Mesenchymal stem cell (in vitro differentiated cells and primary cell): ENCODE measurements at regions not wholly inside any gene's neighbourhood (a gene's known extent, or its start where the extent isn't known, plus 50 kb on each side); places are given as distances from the start of the nearest gene placed in this dataset.

ENCODE experiments used
- DNase-seq: peaks from one replicate; pipeline ENCODE4 v3.0.0-alpha.2; 2013
- H2AFZ ChIP-seq: one replicate; pipeline ENCODE4 v1.6.1; 2013; ENCODE audit warnings: low read depth, mild to moderate bottlenecking, control low read depth, inconsistent platforms, low read length, moderate library complexity
- H2AK5ac ChIP-seq: 2 replicates; pipeline ENCODE4 v1.6.1; 2013; ENCODE audit warnings: low read length, moderate library complexity, mild to moderate bottlenecking, inconsistent platforms; ENCODE audit not compliant: severe bottlenecking
- H2BK120ac ChIP-seq: one replicate; pipeline ENCODE4 v1.6.1; 2013; ENCODE audit warnings: low read depth, mild to moderate bottlenecking, inconsistent platforms, low read length, moderate library complexity
- H2BK12ac ChIP-seq, 2 experiments: one replicate each; pipeline ENCODE4 v1.6.1; 2013; ENCODE audit warnings: inconsistent platforms in 2 of 2, low read length in 2 of 2, mild to moderate bottlenecking in 2 of 2, moderate library complexity in 2 of 2, control low read depth in 1 of 2
- H2BK15ac ChIP-seq: one replicate; pipeline ENCODE4 v1.6.1; 2013; ENCODE audit warnings: mild to moderate bottlenecking, low read depth, inconsistent platforms; ENCODE audit not compliant: poor library complexity, severe bottlenecking
- H2BK5ac ChIP-seq: 2 replicates; pipeline ENCODE4 v1.6.1; 2013; ENCODE audit warnings: low read depth, mild to moderate bottlenecking, low read length, control low read depth, inconsistent platforms; ENCODE audit not compliant: poor library complexity, severe bottlenecking
- H3K14ac ChIP-seq, 2 experiments: one replicate each; pipeline ENCODE4 v1.6.1; 2013; ENCODE audit warnings: inconsistent platforms in 2 of 2, low read length in 2 of 2, control low read depth in 1 of 2, mild to moderate bottlenecking in 1 of 2, moderate library complexity in 1 of 2
- H3K18ac ChIP-seq, 2 experiments: one replicate each; pipeline ENCODE4 v1.6.1; 2013; ENCODE audit warnings: inconsistent platforms in 2 of 2, low read length in 2 of 2, control low read depth in 1 of 2, low read depth in 1 of 2, mild to moderate bottlenecking in 1 of 2
- H3K23ac ChIP-seq, 2 experiments: one replicate each; pipeline ENCODE4 v1.6.1; 2013; ENCODE audit warnings: inconsistent platforms in 2 of 2, low read length in 2 of 2, mild to moderate bottlenecking in 2 of 2, moderate library complexity in 2 of 2, control low read depth in 1 of 2
- H3K27ac ChIP-seq: 2 replicates; pipeline ENCODE4 v1.5.1; 2013; ENCODE audit warnings: mild to moderate bottlenecking, moderate library complexity, low read length, control low read depth, inconsistent platforms; ENCODE audit not compliant: poor library complexity, severe bottlenecking
- H3K27me3 ChIP-seq, 2 experiments: 2 replicates each; pipeline versions ENCODE4 v1.6.1 to v1.7.0; 2013; ENCODE audit warnings: low read length in 2 of 2, mild to moderate bottlenecking in 2 of 2, moderate library complexity in 2 of 2, control low read depth in 1 of 2, inconsistent platforms in 1 of 2; ENCODE audit not compliant: control insufficient read depth in 1 of 2, insufficient read depth in 1 of 2
- H3K36me3 ChIP-seq, 2 experiments: 2 replicates each; pipeline versions ENCODE4 v1.6.1 to v1.7.0; 2013; ENCODE audit warnings: low read length in 2 of 2, control low read depth in 1 of 2, inconsistent platforms in 1 of 2, low read depth in 1 of 2, mild to moderate bottlenecking in 1 of 2; ENCODE audit not compliant: insufficient read depth in 2 of 2, control insufficient read depth in 1 of 2
- H3K4ac ChIP-seq, 2 experiments: one replicate each; pipeline ENCODE4 v1.6.1; 2013; ENCODE audit warnings: inconsistent platforms in 2 of 2, low read length in 2 of 2, mild to moderate bottlenecking in 2 of 2, moderate library complexity in 2 of 2, control low read depth in 1 of 2, low read depth in 1 of 2
- H3K4me1 ChIP-seq: 2 replicates; pipeline ENCODE4 v1.6.1; 2013; ENCODE audit warnings: low read depth, low read length, control low read depth; ENCODE audit not compliant: control insufficient read depth, insufficient read depth
- H3K4me2 ChIP-seq: 2 replicates; pipeline ENCODE4 v1.6.1; 2013; ENCODE audit warnings: low read length, mild to moderate bottlenecking, inconsistent platforms; ENCODE audit not compliant: poor library complexity, severe bottlenecking
- H3K4me3 ChIP-seq, 2 experiments: 2 replicates each; pipeline versions ENCODE4 v1.5.1 to v1.7.0; 2013; ENCODE audit warnings: low read length in 2 of 2, mild to moderate bottlenecking in 2 of 2, control low read depth in 1 of 2, low read depth in 1 of 2; ENCODE audit not compliant: insufficient read depth in 1 of 2
- H3K79me1 ChIP-seq: replicated peaks from 2 replicates; pipeline ENCODE4 v1.6.1; 2013; ENCODE audit warnings: mild to moderate bottlenecking, control low read depth, low read length, inconsistent platforms; ENCODE audit not compliant: poor library complexity, severe bottlenecking
- H3K9ac ChIP-seq: 2 replicates; pipeline ENCODE4 v1.7.0; 2013; ENCODE audit warnings: mild to moderate bottlenecking, low read length, moderate library complexity
- H3K9me3 ChIP-seq: 2 replicates; pipeline ENCODE4 v1.7.0; 2013; ENCODE audit warnings: mild to moderate bottlenecking, low read length; ENCODE audit not compliant: control insufficient read depth
- H4K8ac ChIP-seq: one replicate; pipeline ENCODE4 v1.6.1; 2013; ENCODE audit warnings: inconsistent platforms, mild to moderate bottlenecking, low read length, moderate library complexity
- H4K91ac ChIP-seq: one replicate; pipeline ENCODE4 v1.6.1; 2013; ENCODE audit warnings: mild to moderate bottlenecking, low read length, inconsistent platforms
- WGBS: methylation state at CpG from one replicate; pipeline ENCODE4 v1.1.7; 2013; ENCODE audit warnings: mixed read lengths; 5-methylcytosine and 5-hydroxymethylcytosine counted together

DNA sequence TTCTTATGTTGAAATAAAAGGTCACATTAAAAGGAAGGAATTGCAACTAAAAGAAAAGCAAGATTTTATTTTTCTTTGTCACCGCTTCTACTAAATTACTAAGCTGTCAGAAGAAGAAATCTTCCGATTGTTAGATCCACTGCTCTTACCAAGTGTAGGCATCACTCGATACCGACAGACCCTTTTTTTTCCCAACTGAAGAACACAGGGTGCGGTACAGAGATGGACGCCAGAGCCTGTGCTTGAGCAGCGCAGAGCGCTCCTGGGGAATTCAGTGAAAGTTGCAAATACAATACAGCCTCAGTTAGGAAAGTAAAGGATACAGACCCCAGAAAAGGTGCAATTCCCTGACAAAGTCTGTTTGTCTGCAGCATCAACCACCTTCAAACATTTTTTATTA lies 94.9 kb upstream of the WDR17 start:
- Histone ChIP-seq H3K4me1 (no peaks in the 10 kb centered on the region), H3K23ac (no peak overlapping the region), H2AK5ac (no peak overlapping the region), H3K14ac (no peak overlapping the region), H2AFZ (no peak overlapping the region), H4K91ac (no peak overlapping the region), H2BK120ac (no peak overlapping the region), H2BK15ac (no peak overlapping the region), H3K27me3 (peaks cover 0 to 5% of the 10 kb centered on the region in 2 experiments), H3K4me3 (no peak overlapping the region), H3K36me3 (no peaks in the 10 kb centered on the region), H2BK12ac (no peak overlapping the region), H4K8ac (no peak overlapping the region), H3K4me2 (no peak overlapping the region), H3K9ac (no peak overlapping the region), H3K79me1 (no peaks in the 10 kb centered on the region), H3K27ac (no peak overlapping the region), H3K18ac (no peak overlapping the region), H2BK5ac (no peak overlapping the region), H3K9me3 (peaks cover 5% of the 10 kb centered on the region), H3K4ac (no peak overlapping the region)
- 64% methylated on average over 8 of the region's 8 CpGs for WGBS
- DNase-seq = no peak

DNA sequence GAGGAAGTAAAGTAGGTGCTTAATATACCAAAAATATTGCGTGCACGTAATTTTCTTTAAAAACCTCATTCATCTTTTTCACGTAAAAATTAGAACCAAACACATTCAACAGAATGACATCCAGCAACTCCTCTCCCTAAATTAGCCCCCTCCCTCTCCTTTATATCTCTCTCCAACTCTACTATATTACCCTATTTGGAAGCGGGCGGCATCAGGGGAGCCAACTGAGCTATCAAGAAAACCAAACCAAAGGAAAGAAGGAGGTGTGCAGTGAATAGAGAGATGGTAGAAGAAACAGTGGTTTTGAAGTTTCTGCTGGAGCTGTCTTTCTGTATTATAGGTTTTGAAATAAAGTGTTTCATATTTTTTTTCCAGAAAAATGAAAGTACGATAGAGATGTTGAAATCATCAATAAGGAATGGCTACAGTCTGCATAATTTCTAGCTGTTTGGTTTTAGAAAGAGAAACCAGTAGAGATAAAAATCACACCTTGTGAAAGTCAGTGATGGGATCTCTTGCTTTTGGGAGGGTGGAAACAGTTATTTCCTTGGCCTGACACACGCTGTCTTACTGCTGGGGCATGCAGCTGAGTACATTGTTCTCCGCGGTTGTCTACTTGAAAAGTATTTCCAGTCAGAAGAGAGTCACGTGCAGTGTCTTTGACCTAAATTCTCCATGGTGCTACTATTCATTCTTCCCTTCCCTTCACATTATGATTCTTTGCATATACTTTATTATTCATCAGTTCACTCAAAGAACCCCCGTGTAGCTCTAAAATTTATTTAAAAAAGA lies 94.1 kb upstream of the WDR17 start:
- Histone ChIP-seq H2BK120ac (no peak overlapping the region), H4K8ac (no peak overlapping the region), H2AK5ac (no peak overlapping the region), H3K4me1 (no peaks in the 10 kb centered on the region), H3K4ac (no peak overlapping the region), H3K4me3 (peak overlapping the region in 1 of 2 experiments; percentile 20), H2BK15ac (no peak overlapping the region), H2BK12ac (no peak overlapping the region), H3K9ac (no peak overlapping the region), H3K23ac (no peak overlapping the region), H3K36me3 (no peaks in the 10 kb centered on the region), H2AFZ (no peak overlapping the region), H3K18ac (no peak overlapping the region), H2BK5ac (no peak overlapping the region), H3K27me3 (peaks cover 0 to 5% of the 10 kb centered on the region in 2 experiments), H3K9me3 (peaks cover 5% of the 10 kb centered on the region), H3K4me2 (no peak overlapping the region), H3K14ac (no peak overlapping the region), H3K27ac (no peak overlapping the region), H3K79me1 (no peaks in the 10 kb centered on the region), H4K91ac (no peak overlapping the region)
- 89% methylated on average over 10 of the region's 11 CpGs for WGBS
- no peak for DNase-seq

DNA sequence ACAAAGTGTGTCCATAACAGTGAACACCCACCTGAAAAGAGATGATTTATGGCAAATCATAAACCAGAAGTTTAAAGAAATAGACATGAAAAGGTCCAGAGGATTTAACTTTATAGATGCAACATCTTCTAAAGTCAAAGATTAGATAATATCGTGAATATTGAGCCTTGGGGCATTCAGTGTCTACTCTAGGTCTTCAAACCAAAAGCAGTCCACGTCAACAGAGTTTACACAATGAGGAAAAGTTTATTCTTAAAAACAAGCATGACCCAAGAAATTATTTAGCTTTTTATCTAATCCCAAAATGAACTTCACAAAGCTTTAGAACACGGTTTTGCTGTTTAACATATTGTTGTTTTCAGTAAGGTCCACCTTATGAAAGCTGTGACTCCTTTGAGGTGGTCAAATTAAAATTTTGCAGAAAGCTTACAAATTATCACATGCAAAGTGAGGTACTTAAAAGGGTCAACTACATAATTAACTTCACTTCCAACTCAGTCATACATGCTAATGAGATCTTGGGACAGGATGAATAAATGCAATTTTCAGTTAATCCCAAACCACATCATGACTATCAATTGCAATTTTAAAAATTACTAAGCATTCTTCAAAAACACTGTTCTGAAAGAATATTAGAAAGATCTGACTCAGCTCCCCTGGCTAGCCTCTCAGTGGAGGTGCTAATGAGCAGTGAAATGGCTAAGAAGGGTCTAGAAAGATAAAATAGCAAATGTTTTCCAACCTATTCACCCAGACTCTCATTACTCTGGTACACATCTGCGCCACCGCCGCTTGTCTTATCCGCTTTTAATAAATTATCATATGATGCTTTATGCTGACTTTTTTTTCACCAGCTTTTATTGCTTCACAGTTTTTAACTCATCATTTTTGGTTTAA lies 92.4 kb upstream of the WDR17 start:
- no peak overlapping the region for H4K8ac ChIP-seq
- H2BK12ac ChIP-seq = no peak overlapping the region
- no peak overlapping the region for H3K23ac ChIP-seq

DNA sequence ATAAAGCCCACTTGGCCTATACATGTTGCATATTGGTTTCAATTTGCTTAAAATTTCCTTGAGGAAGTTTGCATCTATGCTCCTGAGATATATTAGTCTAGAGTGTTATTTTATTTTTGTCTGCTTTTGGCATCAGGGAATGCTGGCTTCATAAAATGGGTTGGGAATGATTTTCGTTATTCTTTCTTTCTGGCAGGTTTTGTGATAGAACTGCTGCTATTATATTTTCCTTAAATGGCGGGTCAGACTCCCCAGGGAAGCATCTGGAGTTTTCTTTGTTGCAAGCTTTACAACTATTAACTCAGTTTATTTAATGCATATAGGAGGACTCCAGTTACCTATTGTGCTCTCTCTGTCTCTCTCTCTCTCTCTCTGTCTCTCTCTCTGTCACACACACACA lies 82.0 kb upstream of the WDR17 start:
- Histone ChIP-seq H3K14ac (no peak overlapping the region), H2AFZ (no peak overlapping the region), H3K36me3 (no peaks in the 10 kb centered on the region), H3K9me3 (peaks cover 6% of the 10 kb centered on the region), H2BK5ac (no peak overlapping the region), H3K4ac (no peak overlapping the region), H2AK5ac (no peak overlapping the region), H3K79me1 (no peaks in the 10 kb centered on the region), H3K27ac (no peak overlapping the region), H2BK120ac (no peak overlapping the region), H3K18ac (no peak overlapping the region), H2BK15ac (no peak overlapping the region), H3K27me3 (no peaks in the 10 kb centered on the region), H3K23ac (no peak overlapping the region), H3K4me3 (no peak overlapping the region), H3K4me1 (no peaks in the 10 kb centered on the region), H2BK12ac (no peak overlapping the region), H4K8ac (no peak overlapping the region), H3K4me2 (no peak overlapping the region), H4K91ac (no peak overlapping the region), H3K9ac (no peak overlapping the region)
- WGBS = 86% methylated on average over 1 of the region's 2 CpGs
- DNase-seq = no peak

More for the DNA sequence above, 92.4 kb upstream of the WDR17 start:
- Histone ChIP-seq H3K9ac (no peak overlapping the region), H2BK5ac (no peak overlapping the region), H3K18ac (no peak overlapping the region), H3K36me3 (no peaks in the 10 kb centered on the region), H4K91ac (no peak overlapping the region), H3K27me3 (peaks cover 0 to 5% of the 10 kb centered on the region in 2 experiments), H3K9me3 (no peaks in the 10 kb centered on the region), H3K4ac (no peak overlapping the region), H3K4me1 (no peaks in the 10 kb centered on the region), H3K14ac (no peak overlapping the region), H3K4me3 (no peak overlapping the region), H3K79me1 (no peaks in the 10 kb centered on the region), H3K4me2 (no peak overlapping the region), H2AK5ac (no peak overlapping the region), H2BK120ac (no peak overlapping the region), H3K27ac (no peak overlapping the region), H2AFZ (no peak overlapping the region), H2BK15ac (no peak overlapping the region)
- WGBS = 79% methylated on average over 2 of the region's 7 CpGs
- no peak for DNase-seq
